A549 (cell line): ENCODE measurements at regions not wholly inside any gene's neighbourhood (a gene's known extent, or its start where the extent isn't known, plus 50 kb on each side); places are given as distances from the start of the nearest gene placed in this dataset.

ENCODE experiments used
- ATAC-seq, 2 experiments: fragments of 200-7000 bp in 1 of 2; fragments of >200 bp in 1 of 2; cut with Nextera tagmentation in 1 of 2; cut with Tn5 transposase in 1 of 2; 3 replicates each; pipeline versions ENCODE4 v1.8.0 to v1.9.1; 2018 to 2020; ENCODE audit warnings: mild to moderate bottlenecking in 1 of 2, moderate library complexity in 1 of 2
- CTCF ChIA-PET: fragments of 300-600 bp; sonication (Branson Sonifier 250); formaldehyde crosslinking; extraction: SDS; loops from one replicate; lab custom pipeline; 2021; ENCODE audit warnings: antibody characterized with exemption, inconsistent platforms; lab: Yijun Ruan, JAX
- POLR2A ChIA-PET: fragments of 350-600 bp; formaldehyde crosslinking; extraction: SDS; loops from one replicate; lab custom pipeline; 2021; ENCODE audit warnings: antibody characterized with exemption, inconsistent platforms; lab: Yijun Ruan, JAX
- DNase-seq, 2 experiments: peaks; one replicate each; pipeline versions ENCODE4 v3.0.0 to v3.0.0-alpha.2; 2011 to 2016; ENCODE audit warnings: low read depth in 1 of 2, low spot score in 1 of 2
- FAIRE-seq: peaks from 2 replicates; lab custom pipeline; 2011; peaks lifted over from hg19 to GRCh38; lab: Jason Lieb, UNC
- H3K27ac ChIP-seq, 2 experiments: fragments of >200 bp; sonication (Bioruptor Twin); formaldehyde crosslinking; 3 replicates each; pipeline ENCODE4 v1.5.1; 2016 to 2017
- H3K4me1 ChIP-seq: fragments of >200 bp; sonication (Bioruptor Twin); formaldehyde crosslinking; 3 replicates; pipeline ENCODE4 v1.6.1; 2016
- H3K4me2 ChIP-seq: fragments of >200 bp; sonication (Bioruptor Twin); formaldehyde crosslinking; 3 replicates; pipeline ENCODE4 v1.6.1; 2016
- H3K4me3 ChIP-seq: fragments of >200 bp; sonication (Bioruptor Twin); formaldehyde crosslinking; 3 replicates; pipeline ENCODE4 v1.5.1; 2016
- H3K9me3 ChIP-seq: fragments of >200 bp; sonication (Bioruptor Twin); formaldehyde crosslinking; 3 replicates; pipeline ENCODE4 v1.6.1; 2016
- BHLHE40 ChIP-seq: IDR thresholded peaks from 2 replicates; pipeline ENCODE4 v1.6.1; 2012; ENCODE audit warnings: low read depth, low read length, inconsistent platforms
- CBX2 ChIP-seq: fragments of 200-600 bp; sonication (generic); IDR thresholded peaks from 2 replicates; pipeline ENCODE4 v1.6.1; 2016; ENCODE audit warnings: low read depth, mild to moderate bottlenecking, borderline replicate concordance
- CEBPB ChIP-seq, 2 experiments: fragments of >200 bp in 1 of 2; sonication (Bioruptor Twin) in 1 of 2; formaldehyde crosslinking in 1 of 2; IDR thresholded peaks; 2 replicates each; pipeline ENCODE4 v1.6.1; 2012 to 2016
- CHD2 ChIP-seq: fragments of 150-350 bp; IDR thresholded peaks from 2 replicates; pipeline ENCODE4 v1.6.1; 2014; ENCODE audit warnings: low read length; ENCODE audit not compliant: partially characterized antibody
- CTCF ChIP-seq: fragments of >200 bp; sonication (Bioruptor Twin); formaldehyde crosslinking; IDR thresholded peaks from 3 replicates; pipeline ENCODE4 v1.5.1; 2016
- EHMT2 ChIP-seq: fragments of 200-600 bp; sonication (generic); IDR thresholded peaks from 2 replicates; pipeline ENCODE4 v1.6.1; 2016; ENCODE audit warnings: antibody characterized with exemption, low read depth, mild to moderate bottlenecking, moderate library complexity
- ESRRA ChIP-seq: fragments of 150-350 bp; IDR thresholded peaks from 2 replicates; pipeline ENCODE4 v1.6.1; 2014; ENCODE audit warnings: mild to moderate bottlenecking, low read length, borderline replicate concordance
- FOXS1 ChIP-seq: fragments of 250-450 bp; sonication (Bioruptor Pico); IDR thresholded peaks from 2 replicates; pipeline ENCODE4 v1.5.0; 2020; ENCODE audit warnings: mild to moderate bottlenecking, moderate library complexity
- GATA3 ChIP-seq: IDR thresholded peaks from 2 replicates; pipeline ENCODE4 v1.6.1; 2012; ENCODE audit warnings: borderline replicate concordance
- HDAC2 ChIP-seq: fragments of 200-600 bp; sonication (generic); IDR thresholded peaks from 2 replicates; pipeline ENCODE4 v1.6.1; 2016
- HEYL ChIP-seq: fragments of 250-450 bp; sonication (Bioruptor Pico); IDR thresholded peaks from 2 replicates; pipeline ENCODE4 v1.8.0; 2021; ENCODE audit warnings: mild to moderate bottlenecking, moderate library complexity
- HOXB5 ChIP-seq: fragments of 250-450 bp; sonication (Bioruptor Pico); IDR thresholded peaks from 2 replicates; pipeline ENCODE4 v1.5.0; 2020; ENCODE audit warnings: mild to moderate bottlenecking, moderate library complexity
- JUNB ChIP-seq: fragments of >200 bp; sonication (Bioruptor Twin); formaldehyde crosslinking; IDR thresholded peaks from 2 replicates; pipeline ENCODE4 v1.6.1; 2016
- KDM1A ChIP-seq: fragments of 200-600 bp; sonication (generic); IDR thresholded peaks from 2 replicates; pipeline ENCODE4 v1.6.1; 2016; ENCODE audit warnings: low read depth, mild to moderate bottlenecking
- KDM5A ChIP-seq: fragments of 200-600 bp; sonication (generic); IDR thresholded peaks from 2 replicates; pipeline ENCODE4 v1.6.1; 2016; ENCODE audit warnings: antibody characterized with exemption, mild to moderate bottlenecking
- MAFK ChIP-seq: fragments of 450-650 bp; IDR thresholded peaks from 2 replicates; pipeline ENCODE4 v1.6.1; 2014; ENCODE audit not compliant: partially characterized antibody
- MYC ChIP-seq: IDR thresholded peaks from 2 replicates; pipeline ENCODE4 v1.6.1; 2012; ENCODE audit warnings: mild to moderate bottlenecking, inconsistent platforms, low read length, improper control_type of control experiment, borderline replicate concordance
- NFE2L2 ChIP-seq: fragments of 150-350 bp; conservative IDR thresholded peaks from 2 replicates; pipeline ENCODE4 v1.6.1; 2014; ENCODE audit warnings: low read length
- RAD21 ChIP-seq, 2 experiments: fragments of >200 bp in 1 of 2; sonication (Bioruptor Twin) in 1 of 2; formaldehyde crosslinking in 1 of 2; IDR thresholded peaks in 1 of 2; conservative IDR thresholded peaks in 1 of 2; 2 replicates in 1 of 2; 3 replicates in 1 of 2; pipeline ENCODE4 v1.6.1; 2012 to 2018; ENCODE audit warnings: inconsistent platforms in 1 of 2
- RARB ChIP-seq: fragments of 250-450 bp; sonication (Bioruptor Pico); IDR thresholded peaks from 2 replicates; pipeline ENCODE4 v1.8.0; 2021; ENCODE audit warnings: mild to moderate bottlenecking, moderate library complexity
- TP53 ChIP-seq: fragments of 250-450 bp; sonication (Bioruptor Pico); IDR thresholded peaks from 2 replicates; pipeline ENCODE4 v1.5.0; 2021; ENCODE audit warnings: mild to moderate bottlenecking, moderate library complexity
- ZC3H11A ChIP-seq: fragments of 450-650 bp; IDR thresholded peaks from 2 replicates; pipeline ENCODE4 v1.6.1; 2014; ENCODE audit warnings: antibody characterized with exemption, mild to moderate bottlenecking
- ZFP36 ChIP-seq: fragments of 450-650 bp; IDR thresholded peaks from 2 replicates; pipeline ENCODE4 v1.6.1; 2014; ENCODE audit warnings: borderline replicate concordance; ENCODE audit not compliant: partially characterized antibody
- WGBS: methylation state at CpG from one replicate; pipeline ENCODE4 v1.1.6; 2017; ENCODE audit errors: missing lambda C conversion rate; 5-methylcytosine and 5-hydroxymethylcytosine counted together
- TF ChIP-seq, protein P1 (sequence below): fragments of 450-650 bp; IDR thresholded peaks from 2 replicates; pipeline ENCODE4 v1.6.1; 2014; ENCODE audit warnings: antibody characterized with exemption
- TF ChIP-seq, protein P2 (sequence below): IDR thresholded peaks from 2 replicates; pipeline ENCODE4 v1.6.1; 2012; ENCODE audit warnings: low read depth, borderline replicate concordance
- TF ChIP-seq, protein P3 (sequence below): IDR thresholded peaks from 2 replicates; pipeline ENCODE4 v1.6.1; 2012

DNA sequence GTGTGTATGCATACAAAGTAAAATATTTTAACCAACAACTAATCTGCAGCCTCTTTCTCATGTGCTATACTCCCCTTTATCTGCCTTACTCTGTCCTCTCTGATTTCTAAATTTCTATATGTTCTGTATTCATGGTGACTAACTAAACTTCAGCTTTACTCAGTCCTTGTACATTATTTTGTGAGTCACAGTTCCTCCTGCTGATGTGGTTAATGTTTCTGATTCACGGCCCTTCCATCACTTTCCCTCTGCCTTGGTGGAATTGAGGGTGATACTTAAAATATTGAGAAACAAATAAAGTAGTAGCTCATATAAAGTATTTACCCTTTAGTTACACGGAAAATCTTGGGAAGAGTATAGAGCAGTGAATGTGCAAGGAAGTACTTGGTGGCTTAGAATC lies 899.1 kb upstream of the ZWINT start:
- TF ChIP-seq KDM5A (no peak), FOXS1 (no peak)
- POLR2A ChIA-PET: no interaction called here
- H3K4me2 ChIP-seq: no peak overlapping the region
- CTCF ChIA-PET: no interaction called here
- 11% methylated on average over 2 of the region's 2 CpGs for whole genome bisulfite sequencing
- no peak overlapping the region for H3K27ac ChIP-seq
- H3K4me3 ChIP-seq: no peak overlapping the region
- DNase-seq: no peak
- no peaks in the 10 kb centered on the region for H3K9me3 ChIP-seq
- no peak for ATAC-seq
- no peak for FAIRE-seq
- no peaks in the 10 kb centered on the region for H3K4me1 ChIP-seq

DNA sequence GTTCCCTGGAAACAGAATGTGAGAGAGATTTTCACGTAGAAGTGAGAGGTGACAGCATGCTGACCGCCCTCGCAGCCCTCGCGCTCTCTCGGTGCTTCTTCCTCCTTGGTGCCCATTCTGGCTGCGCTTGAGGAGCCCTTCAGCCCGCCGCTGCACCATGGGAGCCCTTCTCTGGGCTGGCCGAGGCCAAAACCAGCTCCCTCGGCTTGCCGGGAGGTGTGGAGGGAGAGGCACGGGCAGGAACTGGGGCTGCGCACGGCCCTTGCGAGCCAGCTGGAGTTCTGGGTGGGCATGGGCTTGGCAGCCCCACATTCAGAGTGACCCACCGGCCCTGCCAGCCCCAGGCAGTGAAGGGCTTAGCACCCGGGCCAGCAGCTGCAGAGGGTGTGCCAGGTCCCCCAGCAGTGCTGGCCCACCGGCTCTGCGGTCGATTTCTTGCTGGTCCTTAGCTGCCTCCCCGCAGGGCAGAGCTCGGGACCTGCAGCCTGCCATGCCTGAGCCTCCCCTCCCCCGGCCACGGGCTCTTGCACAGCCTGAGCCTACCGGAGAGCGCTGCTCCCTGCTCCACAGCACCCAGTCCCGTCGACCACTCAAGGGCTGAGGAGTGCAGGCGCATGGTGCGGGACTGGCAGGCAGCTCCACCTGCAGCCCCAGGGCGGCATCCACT lies 888.7 kb upstream of the ZWINT start:
- TF ChIP-seq CEBPB (IDR thresholded peaks at IDR 0.05): no peak
- no peak for TF ChIP-seq RARB (CRISPR knock-in tag)
- no peak for TF ChIP-seq BHLHE40
- TF ChIP-seq, protein P1, sequence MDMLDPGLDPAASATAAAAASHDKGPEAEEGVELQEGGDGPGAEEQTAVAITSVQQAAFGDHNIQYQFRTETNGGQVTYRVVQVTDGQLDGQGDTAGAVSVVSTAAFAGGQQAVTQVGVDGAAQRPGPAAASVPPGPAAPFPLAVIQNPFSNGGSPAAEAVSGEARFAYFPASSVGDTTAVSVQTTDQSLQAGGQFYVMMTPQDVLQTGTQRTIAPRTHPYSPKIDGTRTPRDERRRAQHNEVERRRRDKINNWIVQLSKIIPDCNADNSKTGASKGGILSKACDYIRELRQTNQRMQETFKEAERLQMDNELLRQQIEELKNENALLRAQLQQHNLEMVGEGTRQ: no peak
- TF ChIP-seq, protein P2, sequence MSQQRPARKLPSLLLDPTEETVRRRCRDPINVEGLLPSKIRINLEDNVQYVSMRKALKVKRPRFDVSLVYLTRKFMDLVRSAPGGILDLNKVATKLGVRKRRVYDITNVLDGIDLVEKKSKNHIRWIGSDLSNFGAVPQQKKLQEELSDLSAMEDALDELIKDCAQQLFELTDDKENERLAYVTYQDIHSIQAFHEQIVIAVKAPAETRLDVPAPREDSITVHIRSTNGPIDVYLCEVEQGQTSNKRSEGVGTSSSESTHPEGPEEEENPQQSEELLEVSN: no peak
- no peak for TF ChIP-seq MAFK
- TF ChIP-seq ZFP36: no peak
- TF ChIP-seq HDAC2: no peak
- TF ChIP-seq EHMT2: no peak
- TF ChIP-seq CBX2: no peak
- TF ChIP-seq TP53 (CRISPR knock-in tag): no peak
- TF ChIP-seq FOXS1: no peak
- TF ChIP-seq CTCF: no peak
- no peak for TF ChIP-seq HOXB5 (CRISPR knock-in tag)
- TF ChIP-seq ESRRA: no peak
- TF ChIP-seq, protein P3, sequence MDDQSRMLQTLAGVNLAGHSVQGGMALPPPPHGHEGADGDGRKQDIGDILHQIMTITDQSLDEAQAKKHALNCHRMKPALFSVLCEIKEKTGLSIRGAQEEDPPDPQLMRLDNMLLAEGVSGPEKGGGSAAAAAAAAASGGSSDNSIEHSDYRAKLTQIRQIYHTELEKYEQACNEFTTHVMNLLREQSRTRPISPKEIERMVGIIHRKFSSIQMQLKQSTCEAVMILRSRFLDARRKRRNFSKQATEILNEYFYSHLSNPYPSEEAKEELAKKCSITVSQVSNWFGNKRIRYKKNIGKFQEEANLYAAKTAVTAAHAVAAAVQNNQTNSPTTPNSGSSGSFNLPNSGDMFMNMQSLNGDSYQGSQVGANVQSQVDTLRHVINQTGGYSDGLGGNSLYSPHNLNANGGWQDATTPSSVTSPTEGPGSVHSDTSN: no peak
- no peak for TF ChIP-seq MYC
- TF ChIP-seq ZC3H11A: no peak
- no peak for TF ChIP-seq CHD2
- FAIRE-seq (no peak), DNase-seq (no peak)

GRCh38 chr10:57247271-57247670 lies 886.2 kb upstream of the ZWINT start:
- Histone ChIP-seq H3K27ac (no peak overlapping the region), H3K9me3 (no peaks in the 10 kb centered on the region), H3K4me3 (no peak overlapping the region), H3K4me2 (no peak overlapping the region), H3K4me1 (no peaks in the 10 kb centered on the region)
- WGBS: 19% methylated on average over 4 of the region's 4 CpGs
- ATAC-seq: no peak
- no peak for FAIRE-seq
- ChIA-PET POLR2A (no interaction called here), CTCF (no interaction called here)
- TF ChIP-seq, protein P2: no peak
- TF ChIP-seq RAD21 (conservative IDR thresholded peaks at IDR 0.05 in 1 of 2, IDR thresholded peaks at IDR 0.05 in 1 of 2): no peak
- no peak for TF ChIP-seq HEYL (CRISPR knock-in tag)
- TF ChIP-seq HDAC2: no peak
- no peak for TF ChIP-seq CTCF
- TF ChIP-seq JUNB: no peak
- no peak for TF ChIP-seq NFE2L2
- no peak for TF ChIP-seq KDM1A
- no peak for TF ChIP-seq ZC3H11A
- no peak for TF ChIP-seq GATA3
- DNase-seq: no peak

More for the DNA sequence above, 888.7 kb upstream of the ZWINT start:
- Histone ChIP-seq H3K9me3 (no peaks in the 10 kb centered on the region), H3K4me3 (no peak overlapping the region), H3K4me1 (no peaks in the 10 kb centered on the region), H3K27ac (no peak overlapping the region), H3K4me2 (no peak overlapping the region)
- WGBS: 16% methylated on average over 14 of the region's 32 CpGs
- no peak for ATAC-seq
- ChIA-PET CTCF (interaction anchor here (0.9 kb wide), 1 partner anchor 15 kb away, joined by 3 read pairs; no protein-coding TSS in a partner anchor), POLR2A (no interaction called here)
